GM12878 (cell line): ENCODE measurements at regions not wholly inside any gene's neighbourhood (a gene's known extent, or its start where the extent isn't known, plus 50 kb on each side); places are given as distances from the start of the nearest gene placed in this dataset.

ENCODE experiments used
- ATAC-seq: fragments of 200-7000 bp; cut with Tn5 transposase; 3 replicates; pipeline ENCODE4 v1.9.1; 2020; ENCODE audit warnings: mild to moderate bottlenecking, moderate library complexity
- BruUV-seq: library from RNA; stranded (reverse); fragments of 400-500 nt; replicated peaks from 2 replicates; lab custom pipeline; 2021; lab: Mats Ljungman, UMichigan
- CTCF ChIA-PET: fragments of 300-600 bp; sonication (Branson Sonifier 250); formaldehyde crosslinking; extraction: SDS; loops from one replicate; lab custom pipeline; 2021; ENCODE audit warnings: inconsistent platforms; lab: Yijun Ruan, JAX
- POLR2A ChIA-PET: fragments of 350-600 bp; formaldehyde crosslinking; extraction: SDS; loops from one replicate; lab custom pipeline; 2021; ENCODE audit warnings: inconsistent platforms; lab: Charles Lee
- RAD21 ChIA-PET: fragments of 300-600 bp; sonication (Branson Sonifier 250); formaldehyde crosslinking; loops from one replicate; lab custom pipeline; 2023; ENCODE audit warnings: antibody characterized with exemption; ENCODE audit not compliant: unreplicated experiment; lab: Charles Lee
- SMC1A ChIA-PET: fragments of 300-600 bp; sonication (Branson Sonifier 250); formaldehyde crosslinking; loops from one replicate; lab custom pipeline; 2023; ENCODE audit not compliant: unreplicated experiment, uncharacterized antibody; lab: Charles Lee
- DNase-seq: peaks from one replicate; pipeline ENCODE4 v3.0.0-alpha.2; 2011; ENCODE audit warnings: low read depth, low spot score
- FAIRE-seq: peaks from 3 replicates; lab custom pipeline; 2011; peaks lifted over from hg19 to GRCh38; lab: Jason Lieb, UNC
- H2AFZ ChIP-seq: 2 replicates; pipeline ENCODE4 v1.6.0; 2011; ENCODE audit warnings: low read depth, low read length, control low read depth; ENCODE audit not compliant: control insufficient read depth
- H3K27ac ChIP-seq: 2 replicates; pipeline ENCODE4 v1.5.1; 2011; ENCODE audit warnings: control low read depth; ENCODE audit not compliant: control insufficient read depth, insufficient read depth
- H3K27me3 ChIP-seq, 2 experiments: replicated peaks in 1 of 2; 2 replicates each; pipeline versions ENCODE4 v1.6.0 to v1.6.1; 2011; ENCODE audit warnings: low read length in 1 of 2; ENCODE audit not compliant: control insufficient read depth in 2 of 2, insufficient read depth in 2 of 2
- H3K36me3 ChIP-seq, 2 experiments: 2 replicates each; pipeline ENCODE4 v1.5.1; 2011; ENCODE audit warnings: low read length in 1 of 2; ENCODE audit not compliant: control insufficient read depth in 2 of 2, insufficient read depth in 2 of 2
- H3K4me1 ChIP-seq: 2 replicates; pipeline ENCODE4 v1.6.1; 2011; ENCODE audit warnings: mild to moderate bottlenecking, low read length, moderate library complexity, mixed read lengths; ENCODE audit not compliant: control insufficient read depth, insufficient read depth
- H3K4me2 ChIP-seq: 2 replicates; pipeline ENCODE4 v1.6.0; 2011; ENCODE audit warnings: control low read depth; ENCODE audit not compliant: control insufficient read depth, insufficient read depth
- H3K4me3 ChIP-seq: fragments of 200-600 bp; sonication (generic); 2 replicates; pipeline ENCODE4 v1.5.1; 2016
- H3K79me2 ChIP-seq: 2 replicates; pipeline ENCODE4 v1.6.0; 2011; ENCODE audit warnings: low read length; ENCODE audit not compliant: control insufficient read depth, insufficient read depth
- H3K9ac ChIP-seq: 2 replicates; pipeline ENCODE4 v1.8.0; 2011; ENCODE audit warnings: low read length, control low read depth, mixed read lengths; ENCODE audit not compliant: control insufficient read depth, insufficient read depth
- H3K9me3 ChIP-seq: replicated peaks from 3 replicates; pipeline ENCODE4 v1.5.1; 2011; ENCODE audit warnings: mild to moderate bottlenecking, low read length; ENCODE audit not compliant: control insufficient read depth, insufficient read depth
- H4K20me1 ChIP-seq: 2 replicates; pipeline ENCODE4 v1.6.0; 2011; ENCODE audit not compliant: control insufficient read depth, insufficient read depth
- CEBPB ChIP-seq, 2 experiments: fragments of 150-350 bp in 1 of 2; IDR thresholded peaks; 2 replicates each; pipeline ENCODE4 v1.6.1; 2012 to 2014; ENCODE audit warnings: low read depth in 2 of 2, low read length in 2 of 2, borderline replicate concordance in 1 of 2, inconsistent platforms in 1 of 2
- HDAC2 ChIP-seq: fragments of 200-600 bp; sonication (generic); IDR thresholded peaks from 2 replicates; pipeline ENCODE4 v1.6.1; 2017
- SREBF2 ChIP-seq: IDR thresholded peaks from 2 replicates; pipeline ENCODE4 v1.6.1; 2012; ENCODE audit warnings: mild to moderate bottlenecking, low read length
- TBL1XR1 ChIP-seq: IDR thresholded peaks from 2 replicates; pipeline ENCODE4 v1.6.1; 2012; ENCODE audit warnings: low read depth, low read length, improper control_type of control experiment
- WGBS: methylation state at CpG from one replicate; pipeline ENCODE4 v1.1.6; 2016; ENCODE audit warnings: low lambda C conversion rate; ENCODE audit not compliant: insufficient replicate concordance, insufficient coverage; ENCODE audit errors: missing lambda C conversion rate; 5-methylcytosine and 5-hydroxymethylcytosine counted together
- in situ Hi-C: fragments of 300-500 bp; cut with MboI; formaldehyde crosslinking; loops from 9 replicates; pipeline ENCODE4 v1.14.3; 2018; ENCODE audit warnings: mixed read lengths
- intact Hi-C: fragments of 100-400 bp; cut with micrococcal nuclease; formaldehyde crosslinking; loops from one replicate; pipeline ENCODE4 v1.14.2; 2022; ENCODE audit not compliant: unreplicated experiment
- TF ChIP-seq, protein P1 (sequence below): fragments of 450-650 bp; formaldehyde crosslinking; IDR thresholded peaks from 2 replicates; pipeline ENCODE4 v1.4.0; 2020; ENCODE audit warnings: mild to moderate bottlenecking, moderate library complexity

DNA sequence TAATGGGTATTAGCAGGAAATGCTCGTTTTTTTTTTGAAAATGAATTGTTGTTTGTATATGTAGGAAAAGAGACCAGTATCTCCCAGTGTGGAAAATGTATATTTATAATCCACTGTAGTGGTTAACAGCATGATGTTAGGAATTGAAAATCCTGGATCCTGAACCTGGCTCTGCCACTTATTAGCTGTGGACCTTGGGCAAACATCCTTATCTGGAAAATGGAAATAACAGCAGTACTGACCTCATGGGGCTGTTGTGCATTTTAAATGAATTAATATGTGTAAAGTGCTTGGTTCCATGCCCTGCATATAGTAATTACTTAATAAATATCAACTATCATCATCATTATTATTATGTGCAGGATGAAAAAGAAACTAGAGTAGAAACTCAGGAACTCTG is 251.3 kb downstream of the CDCA7 start (continued):
- TF ChIP-seq HDAC2 (no peak), SREBF2 (no peak), CEBPB (IDR thresholded peaks at IDR 0.05; ENCODE audit: borderline replicate concordance in 1 of 2, low read depth in 2 of 2, low read length in 2 of 2) (no peak), TBL1XR1 (no peak)

DNA sequence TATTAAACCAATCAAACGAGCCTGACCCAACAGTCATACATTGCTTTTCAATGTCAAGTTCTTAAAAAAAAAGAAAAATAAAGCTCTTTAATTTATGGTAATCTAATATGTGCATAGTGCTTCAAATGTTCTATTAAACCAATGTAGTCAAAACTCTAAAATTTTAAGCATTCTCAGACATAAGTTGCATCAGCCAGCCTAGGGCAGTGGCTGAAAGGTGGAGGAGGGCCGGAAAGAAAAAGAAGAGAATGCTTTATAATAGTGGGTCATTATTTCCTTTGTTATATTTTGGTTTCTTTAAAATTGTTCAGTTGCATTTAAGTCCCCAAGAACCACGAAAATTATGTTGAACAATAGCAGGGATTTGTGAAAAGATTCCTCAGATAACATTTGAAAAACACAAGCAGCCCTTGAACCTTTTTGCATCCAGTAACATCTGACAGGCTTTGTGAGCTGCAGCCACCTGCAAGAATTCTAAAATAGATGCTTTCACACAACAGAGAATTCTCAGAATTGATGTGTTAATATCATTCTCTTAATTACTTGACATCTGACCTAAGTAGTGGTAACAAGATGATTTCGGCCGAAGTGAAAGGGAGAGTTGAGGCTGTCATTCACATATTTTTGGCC is 252.1 kb downstream of the CDCA7 start:
- Histone ChIP-seq H3K36me3 (no peaks in the 10 kb centered on the region), H2AFZ (no peak overlapping the region), H3K4me3 (no peak overlapping the region), H3K4me2 (no peak overlapping the region), H3K79me2 (no peaks in the 10 kb centered on the region)
- POLR2A ChIA-PET, result no interaction called here
- TF ChIP-seq, protein P1, sequence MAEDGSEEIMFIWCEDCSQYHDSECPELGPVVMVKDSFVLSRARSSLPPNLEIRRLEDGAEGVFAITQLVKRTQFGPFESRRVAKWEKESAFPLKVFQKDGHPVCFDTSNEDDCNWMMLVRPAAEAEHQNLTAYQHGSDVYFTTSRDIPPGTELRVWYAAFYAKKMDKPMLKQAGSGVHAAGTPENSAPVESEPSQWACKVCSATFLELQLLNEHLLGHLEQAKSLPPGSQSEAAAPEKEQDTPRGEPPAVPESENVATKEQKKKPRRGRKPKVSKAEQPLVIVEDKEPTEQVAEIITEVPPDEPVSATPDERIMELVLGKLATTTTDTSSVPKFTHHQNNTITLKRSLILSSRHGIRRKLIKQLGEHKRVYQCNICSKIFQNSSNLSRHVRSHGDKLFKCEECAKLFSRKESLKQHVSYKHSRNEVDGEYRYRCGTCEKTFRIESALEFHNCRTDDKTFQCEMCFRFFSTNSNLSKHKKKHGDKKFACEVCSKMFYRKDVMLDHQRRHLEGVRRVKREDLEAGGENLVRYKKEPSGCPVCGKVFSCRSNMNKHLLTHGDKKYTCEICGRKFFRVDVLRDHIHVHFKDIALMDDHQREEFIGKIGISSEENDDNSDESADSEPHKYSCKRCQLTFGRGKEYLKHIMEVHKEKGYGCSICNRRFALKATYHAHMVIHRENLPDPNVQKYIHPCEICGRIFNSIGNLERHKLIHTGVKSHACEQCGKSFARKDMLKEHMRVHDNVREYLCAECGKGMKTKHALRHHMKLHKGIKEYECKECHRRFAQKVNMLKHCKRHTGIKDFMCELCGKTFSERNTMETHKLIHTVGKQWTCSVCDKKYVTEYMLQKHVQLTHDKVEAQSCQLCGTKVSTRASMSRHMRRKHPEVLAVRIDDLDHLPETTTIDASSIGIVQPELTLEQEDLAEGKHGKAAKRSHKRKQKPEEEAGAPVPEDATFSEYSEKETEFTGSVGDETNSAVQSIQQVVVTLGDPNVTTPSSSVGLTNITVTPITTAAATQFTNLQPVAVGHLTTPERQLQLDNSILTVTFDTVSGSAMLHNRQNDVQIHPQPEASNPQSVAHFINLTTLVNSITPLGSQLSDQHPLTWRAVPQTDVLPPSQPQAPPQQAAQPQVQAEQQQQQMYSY (CRISPR knock-in tag), result no peak
- TF ChIP-seq, all 136 proteins: peak for 0
- Histone ChIP-seq H3K27me3 (no peaks in the 10 kb centered on the region; a peak in 1 of 4 replicates), H3K27ac (no peak overlapping the region), H4K20me1 (no peaks in the 10 kb centered on the region), H3K9me3 (no peaks in the 10 kb centered on the region), H3K9ac (no peak overlapping the region), H3K4me1 (no peaks in the 10 kb centered on the region)
- intact Hi-C loops, result no loop called here
- in situ Hi-C loops, result no loop called here
- 37% methylated on average over 5 of the region's 5 CpGs for WGBS
- DNase-seq (no peak), FAIRE-seq (no peak), ATAC-seq (no peak)
- CTCF ChIA-PET, result no interaction called here
- RAD21 ChIA-PET, result no interaction called here
- no TSS peak for BruUV-seq
- SMC1A ChIA-PET, result no interaction called here
